A673 (cell line): ENCODE measurements at regions not wholly inside any gene's neighbourhood (a gene's known extent, or its start where the extent isn't known, plus 50 kb on each side); places are given as distances from the start of the nearest gene placed in this dataset.
"Not testable (repeated sequence)": the region's sequence is repeated elsewhere in the genome, so short reads cannot be mapped to it uniquely, and the experiment has no call there.

Experiments
- BruUV-seq: library from RNA; stranded (reverse); fragments of 400-500 nt; replicated peaks from 2 replicates; lab custom pipeline; 2021; lab: Mats Ljungman, UMichigan
- CTCF ChIA-PET: fragments of 300-600 bp; sonication (Branson Sonifier 250); formaldehyde crosslinking; loops from one replicate; lab custom pipeline; 2022; ENCODE audit warnings: antibody characterized with exemption; lab: Charles Lee
- POLR2A ChIA-PET: fragments of 300-600 bp; sonication (Branson Sonifier 250); formaldehyde crosslinking; loops from one replicate; lab custom pipeline; 2022; ENCODE audit warnings: antibody characterized with exemption; ENCODE audit not compliant: low non-redundant PET; lab: Charles Lee
- DNase-seq: peaks from one replicate; pipeline ENCODE4 v3.0.0-alpha.2; 2015; ENCODE audit warnings: low spot score
- H3K27ac ChIP-seq: fragments of 200-600 bp; sonication (generic); 2 replicates; pipeline ENCODE4 v1.5.1; 2016; ENCODE audit warnings: mixed run types, low read depth, mild to moderate bottlenecking, mixed read lengths, antibody characterized with exemption, low read length; ENCODE audit not compliant: poor library complexity, severe bottlenecking
- H3K27me3 ChIP-seq: fragments of 200-600 bp; sonication (generic); replicated peaks from 2 replicates; pipeline ENCODE4 v1.6.1; 2017; ENCODE audit warnings: mixed run types, low read depth, mild to moderate bottlenecking, mixed read lengths, antibody characterized with exemption, low read length; ENCODE audit not compliant: insufficient read depth, poor library complexity
- H3K36me3 ChIP-seq: fragments of 200-600 bp; sonication (generic); 2 replicates; pipeline ENCODE4 v1.6.1; 2016; ENCODE audit warnings: mixed run types, mild to moderate bottlenecking, mixed read lengths, antibody characterized with exemption, low read length; ENCODE audit not compliant: insufficient read depth, poor library complexity, severe bottlenecking
- H3K4me1 ChIP-seq: fragments of 200-600 bp; sonication (generic); 2 replicates; pipeline ENCODE4 v1.6.1; 2017; ENCODE audit warnings: mixed run types, mild to moderate bottlenecking, mixed read lengths, antibody characterized with exemption, low read length; ENCODE audit not compliant: insufficient read depth, poor library complexity, severe bottlenecking
- H3K4me3 ChIP-seq: fragments of 200-600 bp; sonication (generic); 2 replicates; pipeline ENCODE4 v1.5.1; 2016; ENCODE audit warnings: low read depth, mixed run types, mild to moderate bottlenecking, mixed read lengths, low read length; ENCODE audit not compliant: poor library complexity, severe bottlenecking
- H3K9me3 ChIP-seq: fragments of 200-600 bp; sonication (generic); 2 replicates; pipeline ENCODE4 v1.6.1; 2016; ENCODE audit warnings: mixed run types, low read depth, mild to moderate bottlenecking, mixed read lengths, antibody characterized with exemption, low read length; ENCODE audit not compliant: poor library complexity, severe bottlenecking
- EZH2 ChIP-seq: fragments of 200-600 bp; sonication (generic); IDR thresholded peaks from 2 replicates; pipeline ENCODE4 v1.6.1; 2017; ENCODE audit warnings: borderline replicate concordance, low read depth, mild to moderate bottlenecking, mixed read lengths, antibody characterized with exemption, low read length; ENCODE audit not compliant: poor library complexity, severe bottlenecking
- intact Hi-C: fragments of 100-400 bp; cut with micrococcal nuclease; formaldehyde crosslinking; loops from one replicate; pipeline ENCODE4 v1.10.0; 2022; ENCODE audit not compliant: unreplicated experiment
- TF ChIP-seq, protein P1 (sequence below): fragments of 300-800, 200-600 bp; sonication (generic); conservative IDR thresholded peaks from 2 replicates; pipeline ENCODE4 v1.5.1; 2017; ENCODE audit warnings: low read depth, mild to moderate bottlenecking, antibody characterized with exemption, low read length, moderate library complexity, mixed read lengths

DNA sequence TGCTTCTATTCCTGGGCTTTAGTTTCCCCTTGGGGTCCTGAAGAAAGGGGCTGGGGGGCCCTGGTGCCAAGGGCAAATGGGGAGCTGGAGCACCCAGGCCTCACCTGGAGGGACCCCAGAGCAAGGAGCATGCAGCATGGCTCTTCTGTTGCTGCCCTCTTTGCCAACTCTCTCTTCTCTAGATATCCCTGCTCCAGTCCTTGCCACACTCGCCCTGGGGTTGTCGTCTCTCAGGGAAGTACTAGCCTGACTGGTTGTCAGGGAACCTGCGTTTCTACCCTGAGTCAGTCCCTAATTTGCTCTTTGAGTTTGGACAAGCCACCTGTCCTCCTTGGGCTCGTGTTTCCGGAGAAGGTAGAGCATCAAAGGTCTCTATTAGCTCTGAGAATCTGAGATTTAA lies 63.7 kb upstream of the UBE2Q2 start:
- CTCF ChIA-PET, result no interaction called here
- Histone ChIP-seq H3K4me3 (no peak overlapping the region), H3K27ac (no peak overlapping the region), H3K9me3 (no peaks in the 10 kb centered on the region), H3K36me3 (no peaks in the 10 kb centered on the region), H3K4me1 (no peaks in the 10 kb centered on the region), H3K27me3 (no peaks in the 10 kb centered on the region)
- DNase-seq, result no peak
- intact Hi-C loops, result no loop called here
- POLR2A ChIA-PET, result no interaction called here
- no peak for TF ChIP-seq EZH2
- TF ChIP-seq, protein P1, sequence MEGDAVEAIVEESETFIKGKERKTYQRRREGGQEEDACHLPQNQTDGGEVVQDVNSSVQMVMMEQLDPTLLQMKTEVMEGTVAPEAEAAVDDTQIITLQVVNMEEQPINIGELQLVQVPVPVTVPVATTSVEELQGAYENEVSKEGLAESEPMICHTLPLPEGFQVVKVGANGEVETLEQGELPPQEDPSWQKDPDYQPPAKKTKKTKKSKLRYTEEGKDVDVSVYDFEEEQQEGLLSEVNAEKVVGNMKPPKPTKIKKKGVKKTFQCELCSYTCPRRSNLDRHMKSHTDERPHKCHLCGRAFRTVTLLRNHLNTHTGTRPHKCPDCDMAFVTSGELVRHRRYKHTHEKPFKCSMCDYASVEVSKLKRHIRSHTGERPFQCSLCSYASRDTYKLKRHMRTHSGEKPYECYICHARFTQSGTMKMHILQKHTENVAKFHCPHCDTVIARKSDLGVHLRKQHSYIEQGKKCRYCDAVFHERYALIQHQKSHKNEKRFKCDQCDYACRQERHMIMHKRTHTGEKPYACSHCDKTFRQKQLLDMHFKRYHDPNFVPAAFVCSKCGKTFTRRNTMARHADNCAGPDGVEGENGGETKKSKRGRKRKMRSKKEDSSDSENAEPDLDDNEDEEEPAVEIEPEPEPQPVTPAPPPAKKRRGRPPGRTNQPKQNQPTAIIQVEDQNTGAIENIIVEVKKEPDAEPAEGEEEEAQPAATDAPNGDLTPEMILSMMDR, result no peak
- no TSS peak for BruUV-seq

DNA sequence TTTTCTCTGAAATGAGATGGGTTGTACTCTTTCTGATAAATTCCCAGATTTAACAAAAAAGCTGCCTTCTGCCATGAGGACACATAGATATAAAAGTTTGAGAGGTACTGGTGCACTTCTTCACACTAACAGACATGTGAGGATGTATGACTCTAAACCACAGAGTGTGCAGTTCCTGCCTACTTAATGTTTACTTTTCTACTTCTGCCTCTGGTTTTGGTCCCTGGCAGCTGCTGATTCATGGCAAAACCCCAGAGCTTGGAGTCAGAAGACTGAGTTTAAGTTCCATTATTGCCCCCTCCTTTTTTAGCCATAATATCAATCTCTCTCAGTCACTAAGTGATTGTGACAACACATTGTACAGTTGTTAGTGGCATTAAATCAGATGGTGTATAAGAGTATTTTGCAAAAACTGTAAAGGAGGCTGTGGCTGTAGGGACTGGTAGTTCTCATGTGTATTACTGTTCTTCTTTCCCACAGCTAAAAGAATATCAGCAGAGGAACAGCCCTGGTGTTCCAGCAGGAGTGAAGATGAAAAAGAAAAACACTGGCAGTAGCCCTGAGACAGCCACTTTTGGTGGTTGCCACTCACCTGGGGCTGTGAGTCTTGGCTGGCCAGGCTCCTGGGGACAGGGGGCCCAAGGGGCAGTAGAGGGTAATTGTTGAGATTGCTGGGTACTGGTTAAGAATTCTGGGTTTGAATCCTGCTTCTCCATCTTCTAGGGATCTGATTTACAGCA lies 64.4 kb upstream of the CSPG4 start:
- BruUV-seq, H3K36me3 ChIP-seq, H3K27ac ChIP-seq, H3K4me3 ChIP-seq, DNase-seq, POLR2A ChIA-PET, intact Hi-C loops, H3K27me3 ChIP-seq, H3K4me1 ChIP-seq, H3K9me3 ChIP-seq: not testable (repeated sequence)
- CTCF ChIA-PET, result interaction anchor here (0.9 kb wide), 1 partner anchor 9 kb away, joined by 3 read pairs; no protein-coding TSS in a partner anchor

DNA sequence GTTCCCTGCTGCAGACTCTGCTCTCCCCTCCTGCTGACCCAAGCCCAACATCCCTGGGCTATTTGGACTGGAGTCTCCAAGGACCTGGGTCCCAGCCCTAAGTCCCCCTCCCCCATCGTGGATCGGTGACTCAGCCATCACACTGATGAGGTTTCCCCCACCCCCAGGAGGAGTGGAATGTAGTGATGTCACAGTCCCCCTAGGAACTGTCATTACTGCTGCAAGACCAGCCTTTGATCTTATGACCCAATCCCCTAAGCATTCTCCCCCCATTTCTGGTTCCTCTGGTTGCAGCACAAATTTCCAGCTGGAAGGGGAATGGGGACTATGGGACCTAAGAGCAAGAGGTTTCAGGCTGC lies 63.4 kb upstream of the CSPG4 start:
- H3K36me3 ChIP-seq, result no peaks in the 10 kb centered on the region
- TF ChIP-seq, protein P1, result no peak
- TF ChIP-seq EZH2, result no peak
- no peak overlapping the region for H3K4me3 ChIP-seq
- ChIA-PET CTCF (no interaction called here), POLR2A (no interaction called here)
- no peak for DNase-seq
- H3K9me3 ChIP-seq, result no peaks in the 10 kb centered on the region
- no peaks in the 10 kb centered on the region for H3K27me3 ChIP-seq
- BruUV-seq, result no TSS peak
- intact Hi-C loops, result no loop called here
- no peak overlapping the region for H3K27ac ChIP-seq
- no peaks in the 10 kb centered on the region for H3K4me1 ChIP-seq
